COLO668 (cell line): ENCODE measurements at regions not wholly inside any gene's neighbourhood (a gene's known extent, or its start where the extent isn't known, plus 50 kb on each side); places are given as distances from the start of the nearest gene placed in this dataset.
A peak's percentile ranks its signal among the peaks of the same experiment; 100 is the strongest.

ENCODE experiments used
- DNase-seq: peaks from one replicate; lab custom pipeline; 2025; ENCODE audit not compliant: unreplicated experiment; lab: John Stamatoyannopoulos, UW

DNA sequence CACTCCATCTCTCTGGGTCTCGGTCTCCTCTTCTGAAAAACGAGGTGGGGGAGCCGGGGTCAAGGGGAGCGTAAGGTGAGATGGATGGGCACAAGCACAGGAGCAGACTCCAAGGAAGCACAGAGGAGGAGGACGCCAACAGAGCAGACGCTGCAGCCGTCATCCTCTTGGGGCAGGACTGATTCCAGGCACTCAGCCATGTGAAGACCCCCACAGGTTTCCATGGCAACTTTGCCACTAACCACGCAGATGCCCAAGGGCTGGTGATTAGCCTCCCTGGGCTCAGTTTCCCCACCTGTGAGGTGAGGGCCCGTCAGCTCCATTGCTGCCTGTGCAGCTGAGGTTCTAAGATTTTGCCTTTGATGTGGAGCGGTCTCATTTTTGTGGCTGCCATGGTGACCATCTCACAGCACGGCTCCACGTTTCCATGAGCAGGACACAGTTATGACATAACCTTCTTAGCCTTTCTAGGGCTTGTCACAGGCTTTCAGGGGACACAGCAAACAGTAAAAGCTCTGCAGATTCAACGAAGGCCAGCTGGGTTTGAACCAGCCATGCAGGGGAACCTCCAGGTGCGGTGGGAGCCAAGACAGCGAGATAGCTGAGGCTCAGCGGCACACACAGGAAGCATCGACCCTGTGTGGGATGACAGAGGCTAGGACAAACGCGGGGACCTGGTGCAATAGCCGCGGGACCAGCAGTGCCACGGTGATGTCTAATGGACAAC, 170.3 kb downstream of the NUP210 start:
- no peak for DNase-seq

DNA sequence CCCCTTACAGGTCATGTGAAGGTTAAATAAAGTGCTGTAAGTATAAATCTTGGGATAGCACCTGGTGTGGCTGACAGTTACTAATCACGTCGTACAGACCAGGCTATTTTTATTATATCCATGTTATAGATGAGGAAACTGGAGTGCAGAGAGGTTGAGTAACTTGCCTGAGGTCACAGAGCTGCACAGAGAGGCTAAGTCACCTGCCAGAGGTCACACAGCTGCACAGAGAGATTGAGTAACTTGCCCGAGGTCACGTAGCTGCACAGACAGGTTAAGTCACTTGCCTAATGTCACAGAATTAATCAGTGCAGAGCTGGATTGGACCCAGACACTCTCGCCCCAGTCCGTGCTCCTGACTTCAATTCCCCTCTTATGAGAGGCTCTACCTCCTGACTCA, 171.5 kb downstream of the NUP210 start:
- no peak for DNase-seq

DNA sequence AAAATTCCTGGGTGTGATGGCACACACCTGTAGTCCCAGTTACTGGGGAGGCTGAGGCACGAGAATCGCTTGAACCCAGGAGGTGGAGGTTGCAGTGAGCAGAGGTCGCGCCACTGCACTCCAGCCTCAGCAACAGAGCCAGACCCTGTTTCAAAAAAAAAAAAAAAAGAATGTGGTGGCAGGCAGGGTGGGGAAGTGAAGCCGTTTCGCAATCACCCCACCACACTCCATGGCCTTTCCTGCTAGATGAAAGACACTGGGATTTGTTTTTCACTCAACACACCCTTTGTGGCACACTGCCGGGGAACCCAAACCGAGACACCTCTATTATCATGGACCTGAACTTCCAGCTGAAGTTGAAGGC, 172.4 kb upstream of the IQSEC1 start:
- no peak for DNase-seq

DNA sequence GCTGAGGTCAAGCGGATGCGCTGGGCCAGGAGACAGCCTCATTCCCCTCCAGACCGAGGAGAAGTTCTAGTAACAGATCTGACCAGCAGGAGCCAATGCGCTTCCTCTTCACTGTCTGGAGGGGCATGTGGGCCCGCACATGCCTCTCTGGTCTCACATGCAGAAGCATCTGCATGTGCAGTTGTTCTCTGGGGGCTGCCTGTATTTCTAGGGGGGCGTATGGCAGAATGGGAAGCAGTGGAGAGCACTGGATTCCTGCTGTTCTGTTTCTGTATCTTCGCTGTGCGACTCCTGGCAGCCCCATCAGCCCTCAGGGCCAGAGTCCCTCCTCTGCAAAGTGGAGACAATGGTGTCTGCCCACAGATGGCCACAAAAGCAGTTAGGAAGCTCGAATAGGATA, 170.4 kb upstream of the IQSEC1 start:
- DNase-seq = no peak

DNA sequence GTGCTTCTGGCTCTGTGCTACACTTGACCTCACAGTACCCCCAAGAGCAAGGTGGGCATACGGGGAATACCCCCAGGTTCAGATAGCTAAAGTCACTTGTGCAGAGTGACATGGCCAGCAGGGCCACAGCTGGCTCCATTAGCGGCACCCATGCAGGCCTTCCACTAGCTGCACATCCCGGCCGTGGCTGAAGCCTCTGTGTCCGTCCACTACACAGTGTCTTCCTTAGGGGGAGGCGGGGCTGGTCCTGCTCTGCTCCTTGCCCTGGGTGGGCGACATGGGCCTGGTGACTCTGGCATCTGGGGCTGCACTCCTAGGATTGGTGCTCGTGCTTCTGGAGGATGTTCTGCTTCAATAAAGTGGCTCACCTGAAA, 169.1 kb upstream of the IQSEC1 start:
- no peak for DNase-seq

DNA sequence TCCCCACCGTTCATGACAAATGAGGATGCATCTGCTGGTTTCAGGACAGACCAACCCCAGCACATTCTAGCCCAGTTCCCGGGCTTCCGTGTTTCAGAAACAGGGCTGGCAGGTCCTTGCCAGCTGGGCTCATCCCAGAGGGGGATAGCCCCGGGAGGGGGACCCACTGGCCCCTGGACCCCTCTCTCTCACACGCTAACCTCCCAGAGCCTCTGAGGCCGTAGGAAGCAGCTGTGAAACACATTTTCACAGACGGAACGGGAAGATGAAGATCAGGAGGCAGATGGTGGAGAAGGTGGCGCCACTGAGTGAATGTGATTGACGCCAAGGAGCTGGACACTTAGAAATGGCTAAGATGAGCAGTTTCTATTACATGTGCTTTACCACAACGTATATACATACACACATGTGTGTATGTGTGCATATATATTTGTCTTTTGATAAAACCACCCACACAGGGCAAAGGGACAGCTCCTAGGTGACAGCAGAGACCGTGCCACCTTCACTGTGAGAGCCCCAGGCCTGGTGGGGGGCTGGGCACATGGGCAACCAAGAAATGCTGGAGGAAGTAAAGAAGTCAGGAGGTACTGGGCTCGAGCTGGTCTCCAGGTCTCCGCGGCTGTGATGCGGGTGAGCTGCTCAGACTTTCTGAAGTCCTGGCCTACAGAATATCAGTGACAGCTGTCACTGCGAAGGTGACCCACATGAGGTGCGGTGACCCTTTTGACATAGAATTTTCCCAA, 168.6 kb upstream of the IQSEC1 start:
- DNase-seq = no peak

DNA sequence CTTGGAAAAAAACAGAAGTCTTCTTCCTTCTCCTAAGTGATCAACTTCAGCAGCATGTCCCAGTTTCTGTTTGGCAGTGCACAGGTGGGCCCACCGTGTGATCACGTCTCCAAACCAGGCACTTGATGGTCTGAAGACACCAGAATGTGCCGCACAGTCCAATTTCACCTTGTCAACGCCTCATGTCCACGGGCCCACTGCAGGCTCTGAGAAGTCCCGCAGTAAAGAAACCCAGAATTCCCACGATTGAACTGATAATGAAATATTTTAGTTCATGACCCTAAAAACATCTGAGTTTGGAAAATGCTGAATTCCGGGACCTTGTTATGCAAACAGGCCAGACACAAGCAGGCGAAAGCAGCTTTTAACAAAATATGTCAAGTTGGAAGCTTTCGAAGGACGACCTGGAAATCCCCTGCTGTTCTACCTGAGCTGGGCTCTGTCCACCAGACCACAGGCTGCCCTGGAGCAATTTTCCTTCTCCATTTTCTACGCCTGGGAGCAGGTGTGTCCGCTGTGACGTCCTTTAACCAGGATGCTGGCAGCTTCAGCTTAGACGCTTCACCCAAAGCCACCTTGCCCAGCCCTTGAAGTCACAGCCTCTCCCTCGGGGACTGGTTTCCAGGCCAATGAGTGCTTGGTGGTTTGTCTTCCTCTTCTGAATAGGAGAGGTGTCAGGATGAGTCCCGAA, 167.8 kb upstream of the IQSEC1 start:
- peak; percentile 27 for DNase-seq

DNA sequence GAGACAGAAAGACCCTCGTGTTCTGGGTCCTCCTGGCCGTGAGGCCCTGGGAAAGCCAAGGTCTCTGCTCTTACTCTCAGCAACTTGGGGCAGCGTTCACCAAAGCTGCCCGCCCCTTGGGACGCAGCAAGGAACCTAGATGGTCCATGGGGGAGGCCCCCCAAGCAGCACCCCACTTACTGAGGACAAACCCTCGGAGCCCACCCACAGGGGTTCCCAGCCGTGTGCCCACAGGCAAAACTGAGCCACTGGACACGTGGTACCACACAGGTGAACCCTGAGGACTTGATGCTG, 166.2 kb upstream of the IQSEC1 start:
- no peak for DNase-seq

DNA sequence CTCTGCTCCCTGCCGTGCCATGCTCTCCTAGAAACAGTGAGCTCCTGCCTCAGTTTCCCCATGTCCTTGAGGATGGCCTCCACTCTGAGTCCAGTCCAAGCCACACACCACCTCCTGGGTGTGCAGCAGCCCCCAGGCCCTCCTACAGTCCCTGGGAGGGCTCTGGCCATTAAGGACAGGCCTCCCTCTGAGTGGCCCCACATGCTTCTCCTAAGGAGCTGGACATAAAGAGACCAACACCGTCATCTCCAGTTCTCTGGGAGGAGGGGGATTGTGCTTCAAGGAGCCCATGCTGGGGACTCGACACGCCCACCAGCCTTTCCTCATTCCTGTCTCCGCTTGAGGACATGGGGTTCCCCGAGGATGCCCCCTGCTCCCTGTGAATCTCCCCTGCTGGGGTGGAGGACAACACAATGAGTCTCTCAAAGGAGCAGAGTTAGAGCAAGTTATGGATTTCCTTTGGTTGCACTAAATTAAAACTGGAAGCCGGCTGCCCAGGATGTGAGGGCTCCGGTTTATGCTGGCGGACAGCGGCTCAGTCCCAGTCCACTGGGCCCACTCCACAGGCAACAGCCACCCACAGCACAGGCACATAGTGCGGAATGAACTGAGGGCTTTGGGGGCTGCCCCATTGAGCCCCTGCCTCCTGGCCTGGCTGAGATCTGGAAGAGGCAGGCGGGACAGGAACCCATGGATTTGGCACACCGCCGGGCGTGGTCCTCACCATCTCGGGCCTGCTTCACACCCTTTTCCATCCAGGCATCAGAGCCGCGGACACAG, 165.6 kb upstream of the IQSEC1 start:
- DNase-seq = no peak

DNA sequence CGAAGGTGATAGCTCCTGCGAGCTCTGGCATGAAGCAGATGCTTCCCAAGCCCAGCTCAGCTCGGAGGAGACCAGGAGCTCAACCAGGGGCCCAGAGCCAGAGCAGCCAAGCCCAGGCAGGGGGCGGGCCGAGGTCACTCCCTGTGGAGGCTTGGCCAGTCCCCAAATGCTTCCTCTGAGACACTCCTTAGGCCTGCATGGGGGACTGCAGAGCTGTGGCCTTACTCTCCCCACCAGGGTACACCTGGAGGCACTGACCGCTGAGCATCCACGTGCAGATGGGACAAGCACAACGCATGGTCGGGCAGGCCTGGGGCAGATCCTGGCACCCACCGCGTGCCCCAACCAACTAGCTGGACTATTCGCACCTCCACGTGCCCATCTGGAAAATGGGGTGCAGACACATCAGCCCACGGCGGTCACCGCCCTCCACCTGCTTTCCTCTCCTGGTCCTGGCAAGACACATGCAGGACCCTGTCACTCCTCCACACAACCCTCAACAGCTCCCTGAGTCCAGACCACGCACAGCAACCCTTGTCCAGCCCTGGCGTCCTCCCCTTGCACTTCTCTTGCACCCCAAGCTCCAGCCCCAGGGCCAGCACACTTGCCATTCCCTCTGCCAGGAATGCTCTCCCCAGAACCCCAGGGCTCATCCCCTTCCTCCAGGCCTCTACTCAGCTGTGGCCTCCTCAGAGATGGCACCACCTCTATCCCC, 164.7 kb upstream of the IQSEC1 start:
- no peak for DNase-seq

DNA sequence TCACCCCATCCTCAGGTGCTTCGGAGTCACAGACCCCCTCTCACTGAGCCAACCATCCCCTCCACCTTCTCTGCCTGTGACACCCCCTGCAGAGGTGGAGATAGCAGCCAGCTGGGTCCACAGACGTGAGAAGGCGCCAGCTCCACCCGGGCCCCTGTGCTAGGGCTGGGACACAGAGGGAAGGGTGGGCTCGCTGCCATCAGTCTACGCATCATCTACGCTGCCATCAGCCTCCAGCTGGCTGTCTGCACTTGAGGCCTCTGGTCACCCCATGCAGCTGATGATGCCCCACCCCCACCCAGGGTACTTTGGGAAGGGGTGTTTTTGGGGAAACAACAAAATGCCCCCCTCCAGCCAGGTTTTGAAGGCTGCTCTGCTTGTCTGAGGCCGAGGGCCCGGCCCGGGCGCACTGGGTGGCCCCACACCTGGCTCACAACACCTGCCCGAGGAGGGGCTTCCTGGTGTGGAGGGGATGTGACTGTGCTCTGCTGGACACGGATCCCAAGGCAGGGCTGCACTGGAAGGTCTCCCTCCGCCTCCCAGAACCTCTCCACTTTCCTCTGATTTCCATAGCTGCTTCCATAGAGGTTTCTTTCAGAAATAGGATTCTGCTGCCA, 163.4 kb upstream of the IQSEC1 start:
- no peak for DNase-seq

DNA sequence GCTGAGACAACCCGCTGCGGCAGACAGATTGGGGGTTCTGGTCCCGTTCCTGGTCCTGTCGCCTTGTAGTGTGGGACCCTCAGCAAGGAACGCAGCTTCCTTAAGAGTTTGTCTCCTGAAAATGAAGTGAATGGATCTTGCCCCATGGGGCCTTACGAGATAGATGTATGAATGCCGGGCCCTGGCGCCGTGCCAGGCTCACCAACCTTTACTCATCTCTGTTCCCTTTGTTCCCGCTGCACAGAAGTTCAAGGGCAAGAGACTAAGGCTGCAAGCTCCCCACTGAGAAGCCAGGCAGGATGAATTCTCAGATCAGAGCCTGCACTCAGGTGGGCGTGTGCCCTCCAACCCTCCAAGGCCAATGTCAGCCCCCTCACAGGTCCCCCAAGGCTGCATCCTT, 162.7 kb upstream of the IQSEC1 start:
- DNase-seq = peak; percentile 75

DNA sequence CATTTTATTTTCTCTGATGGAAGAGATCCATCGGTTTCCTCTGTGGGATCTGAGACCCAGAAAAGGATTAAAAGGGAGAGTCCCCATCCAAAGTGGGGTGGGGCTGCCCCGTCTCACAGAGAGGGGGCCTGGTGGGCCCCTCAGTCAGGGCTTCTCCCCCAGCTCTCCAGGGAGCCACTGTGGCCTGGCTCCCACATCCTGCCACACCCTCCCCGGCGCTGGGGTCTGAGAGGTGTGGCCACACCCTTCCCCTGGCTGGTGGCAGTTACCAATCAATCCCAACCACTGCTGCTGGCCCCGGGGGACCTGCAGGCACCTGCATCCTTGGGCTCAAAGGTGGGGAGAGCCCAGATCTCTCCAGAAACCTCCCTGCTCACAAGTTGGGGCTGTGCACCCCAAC, 161.8 kb upstream of the IQSEC1 start:
- DNase-seq = peak; percentile 67

DNA sequence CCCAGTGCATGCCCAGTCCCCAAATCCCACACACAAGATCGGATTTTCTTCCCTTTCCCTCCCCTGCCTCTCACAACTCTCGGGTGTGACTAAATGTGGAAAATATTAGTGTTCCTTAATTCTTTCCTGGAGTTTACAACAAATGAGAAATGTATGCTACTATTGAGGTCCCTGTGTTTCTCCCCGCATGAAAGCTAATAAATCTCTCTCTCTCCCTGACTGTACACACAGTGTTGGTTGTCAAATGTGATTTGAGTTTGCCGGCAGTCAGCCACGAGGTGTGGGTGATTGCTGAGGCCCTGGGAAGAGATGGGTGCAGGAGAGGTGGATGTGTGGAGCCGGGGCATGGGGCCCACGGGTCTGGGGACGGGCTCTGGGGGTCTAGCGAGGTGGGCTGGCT, 161.4 kb upstream of the IQSEC1 start:
- DNase-seq = no peak

DNA sequence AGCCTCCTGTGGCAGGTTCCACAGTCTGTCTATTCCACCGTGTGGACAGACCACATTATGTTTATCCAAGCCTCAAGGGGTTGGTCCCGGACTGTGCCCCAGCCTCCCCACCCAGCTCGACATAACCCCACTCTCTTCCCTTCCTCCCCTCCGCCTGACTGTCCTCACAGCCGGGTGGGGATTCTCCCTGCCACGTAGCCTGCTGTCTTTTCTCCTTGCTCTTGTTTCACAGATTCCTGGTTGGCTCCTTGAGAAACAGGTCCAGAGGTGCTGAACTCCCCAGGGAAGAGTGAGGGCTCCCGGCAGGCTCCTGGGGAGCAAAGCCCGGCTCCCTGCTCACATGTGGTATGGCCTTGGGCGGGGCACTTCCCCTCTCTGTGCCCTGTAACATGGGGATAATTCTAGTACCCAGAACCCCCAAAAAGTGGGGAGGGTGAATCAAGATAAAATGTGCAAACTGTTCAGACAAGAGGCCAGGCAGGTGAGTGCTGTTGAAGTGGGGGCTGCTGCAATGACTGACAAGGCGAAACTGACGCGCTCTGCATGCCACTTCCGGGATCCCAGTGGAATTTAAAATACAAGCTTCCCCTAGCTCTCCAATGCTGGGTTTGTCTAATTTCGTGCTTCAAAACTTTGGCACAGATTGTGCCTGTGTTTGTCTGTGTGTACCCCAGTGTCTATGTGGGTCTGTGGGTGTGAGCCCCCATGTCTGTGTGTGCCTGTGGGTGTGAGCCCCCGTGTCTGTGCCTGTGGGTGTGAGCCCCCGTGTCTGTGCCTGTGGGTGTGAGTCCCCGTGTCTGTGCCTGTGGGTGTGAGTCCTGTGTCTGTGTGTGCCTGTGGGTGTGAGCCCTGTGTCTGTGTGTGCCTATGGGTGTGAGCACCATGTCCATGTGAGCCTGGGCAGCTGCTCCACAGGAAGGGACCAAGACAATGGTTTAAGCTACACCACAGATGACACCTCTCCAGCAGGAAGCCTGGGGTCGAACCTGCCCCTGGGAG, 160.6 kb upstream of the IQSEC1 start:
- DNase-seq = no peak

DNA sequence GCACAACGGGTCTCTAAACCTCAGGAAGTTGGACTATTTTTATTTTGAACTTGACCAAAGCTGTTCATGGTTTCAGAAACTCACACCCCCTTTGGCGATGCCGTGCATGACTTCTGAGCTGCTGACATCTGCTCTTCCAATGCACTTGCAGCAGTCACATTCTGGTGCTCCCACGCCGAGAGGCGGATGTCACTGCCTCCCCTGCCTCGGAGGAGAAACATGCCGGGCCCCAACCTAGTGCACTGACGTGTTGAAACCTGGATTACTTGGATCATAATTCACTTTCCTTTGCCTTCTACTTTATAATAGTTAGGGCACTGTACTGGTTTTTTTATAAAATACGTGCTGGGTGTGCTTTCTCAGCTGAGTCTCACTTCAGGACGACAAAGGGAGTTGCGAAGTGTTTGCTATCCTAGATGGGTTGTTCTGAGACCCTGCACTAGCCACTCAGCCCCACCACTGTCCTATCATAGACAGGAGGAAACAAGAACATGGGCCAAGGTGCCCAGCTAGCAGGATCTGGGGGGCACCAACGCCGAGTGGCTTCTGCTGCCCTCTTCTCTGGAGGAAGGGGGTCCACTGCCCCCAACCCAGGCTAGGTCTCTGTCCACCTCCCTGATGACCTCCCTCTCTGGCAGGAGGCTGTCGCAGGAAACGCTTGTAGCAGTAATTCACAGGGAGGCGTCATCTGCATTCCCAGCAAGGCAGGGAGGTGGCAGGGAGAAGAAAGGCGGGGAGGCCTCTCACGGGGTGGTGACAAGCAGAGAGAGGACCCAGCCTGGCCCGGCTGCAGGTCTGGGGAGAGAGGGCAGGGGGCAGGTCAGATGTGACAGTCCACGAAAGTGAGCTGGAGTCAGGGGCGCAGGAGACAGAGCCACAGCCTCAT, 158.8 kb upstream of the IQSEC1 start:
- DNase-seq = no peak

DNA sequence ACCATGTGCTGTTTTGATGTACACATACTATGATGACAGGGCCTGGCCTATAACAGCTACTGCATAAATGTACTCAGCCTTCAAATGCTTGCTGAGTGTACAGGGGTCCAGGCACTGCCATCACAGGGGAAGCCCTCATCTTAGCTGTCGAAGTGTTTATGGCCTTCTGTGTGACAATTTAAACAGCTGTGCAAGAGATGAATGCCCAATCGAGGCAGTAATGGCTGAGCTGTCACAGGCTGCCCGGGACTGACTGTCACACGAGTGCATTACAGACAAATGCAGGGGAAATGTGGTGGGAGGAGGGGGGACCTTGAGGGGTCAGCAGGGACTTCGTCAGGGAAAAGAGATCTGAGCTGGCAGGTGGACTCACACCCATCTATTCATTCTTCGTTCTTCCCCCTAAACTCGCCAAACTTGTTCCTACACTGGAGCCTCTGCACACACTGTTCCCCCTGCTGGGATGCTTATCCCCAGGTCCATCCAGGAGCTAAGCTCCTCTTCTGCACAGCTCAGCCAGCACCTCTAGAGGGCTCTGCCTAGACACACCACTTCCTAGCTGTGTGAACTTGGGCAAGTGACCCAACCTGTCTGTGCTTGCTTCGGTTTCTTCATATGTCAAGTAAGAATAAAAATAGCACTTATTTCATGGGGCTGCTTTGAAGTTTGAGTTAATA, 156.2 kb upstream of the IQSEC1 start:
- DNase-seq = peak; percentile 42

DNA sequence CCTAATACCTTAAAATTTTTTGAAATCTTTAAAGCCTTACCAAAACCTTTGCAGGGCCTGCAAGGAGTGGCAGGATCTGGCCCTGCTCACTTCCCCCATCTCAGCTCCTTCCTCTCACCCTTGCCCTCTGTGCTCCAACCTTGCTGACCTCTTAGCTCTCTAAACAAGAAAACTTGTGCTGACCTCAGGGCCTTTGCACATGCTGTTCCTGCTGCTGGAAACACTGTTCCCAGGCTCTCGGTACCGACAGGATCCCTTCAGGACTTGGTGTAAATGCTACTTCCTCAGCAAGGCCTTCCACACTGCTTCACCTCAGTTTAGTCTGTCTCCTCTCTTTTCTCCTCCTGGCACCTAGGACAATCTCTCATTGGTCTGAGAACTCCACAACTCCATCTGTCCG, 155.4 kb upstream of the IQSEC1 start:
- DNase-seq = no peak
